Stimulated activated CD4-positive, alpha-beta T cell treated with anti-CD3 and anti-CD28 coated beads, Interleukin-2, amount 100 ng/mL, for 24 hours (primary cell): ENCODE measurements at regions not wholly inside any gene's neighbourhood (a gene's known extent, or its start where the extent isn't known, plus 50 kb on each side); places are given as distances from the start of the nearest gene placed in this dataset.
"Not testable (repeated sequence)": the region's sequence is repeated elsewhere in the genome, so short reads cannot be mapped to it uniquely, and the experiment has no call there.

ENCODE experiments used
- DNase-seq, 2 donors: peaks; one replicate each; pipeline ENCODE4 v3.0.0-alpha.2; 2020

GRCh38 chr10:29714096-29714874, 79.5 kb upstream of the SVIL start:
- no peak for DNase-seq

GRCh38 chr10:29713450-29713849, 78.7 kb upstream of the SVIL start:
- DNase-seq = no peak

GRCh38 chr10:29712108-29712507, 77.3 kb upstream of the SVIL start:
- DNase-seq = no peak

- DNase-seq = no peak
Observed at GRCh38 chr10:29710128-29710527, 75.4 kb upstream of the SVIL start.

GRCh38 chr10:29709484-29710002, 74.8 kb upstream of the SVIL start:
- DNase-seq = no peak

GRCh38 chr10:29703271-29703670, 68.5 kb upstream of the SVIL start:
- DNase-seq = no peak

- DNase-seq = no peak
Observed at GRCh38 chr10:29702273-29703164, 67.7 kb upstream of the SVIL start.

- DNase-seq = no peak
Observed at GRCh38 chr10:29701306-29701705, 66.5 kb upstream of the SVIL start.

- DNase-seq = no peak
Observed at GRCh38 chr10:29699621-29700020, 64.8 kb upstream of the SVIL start.

- DNase-seq = no peak
Observed at GRCh38 chr10:29698773-29699490, 64.2 kb upstream of the SVIL start.

- DNase-seq = not testable (repeated sequence)
Observed at GRCh38 chr10:29696581-29696980, 61.8 kb upstream of the SVIL start.

GRCh38 chr10:29694121-29694520, 59.4 kb upstream of the SVIL start:
- DNase-seq = no peak

- DNase-seq = no peak
Observed at GRCh38 chr10:29692121-29692539, 57.4 kb upstream of the SVIL start.

- no peak for DNase-seq
Observed at GRCh38 chr10:29691564-29692072, 56.8 kb upstream of the SVIL start.

GRCh38 chr10:29689001-29689400, 54.2 kb upstream of the SVIL start:
- DNase-seq = peak in 1 of 2 donors; percentile 32

GRCh38 chr10:29688230-29688661, 53.5 kb upstream of the SVIL start:
- no peak for DNase-seq

- DNase-seq = no peak
Observed at GRCh38 chr10:29687421-29688164, 52.8 kb upstream of the SVIL start.

GRCh38 chr10:29685506-29685905, 50.7 kb upstream of the SVIL start:
- DNase-seq = no peak
